ENCODE measurements at regions not wholly inside any gene's neighbourhood (a gene's known extent, or its start where the extent isn't known, plus 50 kb on each side); places are given as distances from the start of the nearest gene placed in this dataset.

- no peak for DNase-seq
These were observed 346.6 kb downstream of the TBC1D4 start for GRCh38 chr13:75135325-75135825.

DNA sequence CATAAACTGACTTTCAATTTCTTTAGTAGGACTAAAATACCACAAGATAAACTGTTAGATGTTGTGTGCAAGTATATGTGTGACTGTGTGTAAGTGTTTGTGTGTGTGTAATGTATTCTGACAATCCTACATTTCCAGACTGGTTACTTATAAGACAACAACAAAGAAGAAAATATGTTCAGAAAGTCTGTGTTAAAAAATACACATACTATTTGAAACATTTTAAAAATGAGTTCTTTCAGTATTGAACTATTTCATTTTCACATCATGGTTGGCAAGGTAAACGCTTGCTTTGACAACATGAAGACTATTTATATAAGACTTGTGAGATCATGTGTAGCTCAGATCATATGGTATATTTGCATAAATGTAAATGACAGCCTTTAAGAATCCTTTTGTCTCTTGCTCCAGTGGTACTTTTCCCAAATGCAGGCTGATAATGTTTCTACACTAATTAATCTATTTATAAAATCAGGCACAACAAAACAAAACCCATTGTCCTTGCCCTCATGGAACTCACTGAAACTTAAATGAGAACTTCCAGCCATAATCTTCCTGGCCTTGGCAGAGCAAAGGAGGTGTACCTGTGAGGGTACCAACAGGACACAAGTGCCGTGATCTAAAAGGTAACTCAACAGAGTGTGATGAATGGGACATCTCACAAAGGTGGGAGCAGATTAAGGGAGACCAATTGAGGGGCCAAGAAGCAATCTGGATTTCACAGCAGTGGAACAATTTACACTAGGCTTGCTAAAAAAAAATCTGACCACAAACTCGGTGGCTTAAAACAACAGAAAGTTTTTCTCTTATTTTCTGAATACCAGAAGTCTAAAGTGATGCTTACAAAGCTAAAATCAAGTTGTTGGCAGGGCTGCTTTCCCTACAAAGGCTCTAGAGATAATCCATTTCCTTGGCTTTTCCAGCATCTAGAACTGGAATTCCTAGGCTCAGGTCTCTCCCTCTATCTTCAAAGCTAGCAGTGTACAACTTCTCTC, 349.0 kb downstream of the TBC1D4 start:
- DNase-seq: no peak

- no peak for DNase-seq
These were observed 352.6 kb downstream of the TBC1D4 start for GRCh38 chr13:75129331-75129730.

DNA sequence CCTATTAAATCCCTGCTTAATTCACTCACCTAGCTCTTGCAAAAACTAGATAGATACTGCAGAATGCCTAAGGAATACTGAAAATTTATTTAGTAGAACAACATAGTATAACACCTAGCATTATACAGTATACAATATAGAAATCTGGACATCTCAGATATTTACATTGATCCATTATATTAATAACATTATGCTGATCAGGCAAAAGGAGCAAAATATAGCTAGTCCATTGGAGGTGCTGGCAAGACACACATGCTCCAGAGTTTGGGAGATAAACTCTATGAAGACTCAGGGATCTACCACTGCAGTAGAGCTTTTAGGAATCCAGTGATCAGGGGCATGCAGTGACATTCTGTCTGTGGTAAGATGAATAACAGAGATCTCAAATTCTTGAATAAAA, 357.6 kb downstream of the TBC1D4 start:
- no peak for DNase-seq

- DNase-seq: no peak
These were observed 358.5 kb downstream of the TBC1D4 start for GRCh38 chr13:75123428-75123827.

DNA sequence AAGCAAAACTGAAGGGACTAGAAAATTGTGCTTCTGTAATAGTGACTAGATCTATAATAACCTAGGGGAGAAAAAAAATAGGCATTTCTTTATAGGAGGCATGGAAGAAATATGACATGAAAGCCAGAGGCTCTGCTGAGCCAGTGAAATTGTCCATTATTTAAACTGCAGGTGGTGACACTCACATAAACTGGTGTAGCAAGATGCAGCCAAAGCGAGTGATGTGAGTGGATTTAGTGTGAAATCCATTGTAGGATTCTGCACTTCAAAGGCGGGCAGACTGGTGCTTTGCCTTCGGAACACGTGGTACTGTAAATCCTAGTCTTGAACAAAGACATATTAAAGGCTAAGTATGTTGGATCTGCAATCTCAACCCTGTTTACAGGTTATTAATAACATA, 361.9 kb downstream of the TBC1D4 start:
- DNase-seq: no peak

DNA sequence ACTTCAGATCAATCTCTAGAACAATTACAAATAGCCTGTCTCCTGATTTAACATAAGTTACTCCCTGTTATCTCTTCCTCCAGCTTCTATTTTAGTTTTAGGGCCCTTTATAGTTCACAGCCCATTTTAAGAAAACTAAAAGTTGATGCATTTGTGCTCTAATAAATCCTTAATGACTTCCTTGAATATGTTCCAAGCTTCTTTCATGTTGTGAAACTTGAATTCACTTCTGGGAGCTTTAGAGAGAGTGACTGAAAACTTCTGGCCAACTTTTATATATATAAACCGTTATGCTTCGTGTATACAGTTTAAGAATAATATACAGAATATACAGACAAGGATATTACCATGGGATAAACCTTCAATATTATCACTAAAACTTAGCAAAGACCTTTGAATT, 366.8 kb downstream of the TBC1D4 start:
- no peak for DNase-seq

DNA sequence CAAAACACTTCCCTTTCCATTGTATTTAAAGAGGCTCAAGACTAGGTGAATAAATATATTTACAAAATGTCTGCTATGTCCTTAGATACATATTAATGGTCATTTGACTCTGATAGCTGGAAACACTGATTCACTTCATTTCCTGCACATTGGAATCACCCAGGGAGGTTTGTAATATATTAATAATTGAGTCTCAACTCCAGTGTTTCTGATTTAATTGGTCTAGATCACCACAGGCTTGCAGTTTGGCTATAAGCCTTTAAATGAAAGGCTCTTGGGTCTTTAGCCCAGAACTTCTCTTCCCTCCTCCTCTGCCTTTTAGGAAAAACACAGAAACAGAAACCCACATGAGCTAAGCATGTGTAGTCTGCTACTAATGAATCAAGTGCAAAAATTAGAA, 378.0 kb downstream of the TBC1D4 start:
- no peak for DNase-seq

DNA sequence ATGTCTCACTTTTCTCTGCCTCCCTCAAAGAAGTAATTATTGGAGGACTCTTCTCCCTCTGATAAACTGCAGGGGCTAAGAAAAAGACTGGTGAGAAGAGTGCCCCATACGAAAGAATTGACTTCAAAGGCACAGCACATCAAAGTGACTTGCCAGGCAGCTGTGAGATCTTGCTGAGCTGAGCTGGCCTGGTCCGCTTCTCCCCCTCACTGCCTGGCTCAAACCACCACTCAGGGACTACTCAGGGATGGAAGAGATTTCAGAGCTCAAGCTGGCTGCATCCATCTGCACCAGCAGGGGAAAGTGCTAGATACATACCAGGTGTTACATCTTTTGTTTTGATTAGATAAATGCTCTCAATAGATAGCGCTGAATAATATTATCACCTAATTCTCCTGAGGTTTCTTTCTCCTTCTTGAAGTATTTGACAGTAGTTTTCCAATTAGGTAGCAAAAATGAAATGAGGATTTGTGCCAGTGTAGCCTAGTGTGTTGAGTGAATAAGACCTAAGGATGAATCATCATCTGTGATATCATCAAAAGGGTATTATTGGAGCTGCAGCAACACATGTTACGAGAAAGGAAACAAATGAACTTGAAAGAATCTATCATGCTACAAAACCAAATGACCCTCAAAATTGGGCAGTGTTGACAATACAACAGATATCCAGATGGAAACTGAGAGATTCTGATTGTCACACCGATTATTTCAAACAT, 379.8 kb downstream of the TBC1D4 start:
- no peak for DNase-seq

DNA sequence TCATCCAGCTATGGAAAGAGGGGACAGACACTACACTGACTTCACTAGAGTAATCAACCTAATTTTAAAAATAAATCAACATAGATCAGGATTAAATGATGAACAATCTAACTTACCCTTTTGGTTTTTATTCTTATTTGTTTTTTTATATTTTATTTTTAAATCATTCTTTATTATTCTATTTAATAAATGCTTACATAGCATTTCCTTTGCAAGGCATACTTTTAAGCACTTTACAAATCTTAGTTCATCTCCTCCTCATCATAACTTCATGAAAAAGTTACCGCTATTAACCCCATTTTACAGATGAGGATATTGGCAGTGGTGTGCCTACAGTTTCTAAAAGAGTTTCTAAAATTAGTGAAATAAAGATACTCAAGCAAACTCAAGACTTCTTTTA, 380.6 kb downstream of the TBC1D4 start:
- DNase-seq: no peak

- DNase-seq: no peak
These were observed 389.8 kb downstream of the TBC1D4 start for GRCh38 chr13:75092143-75092542.

GRCh38 chr13:75091718-75092117, 390.3 kb downstream of the TBC1D4 start:
- DNase-seq: no peak

DNA sequence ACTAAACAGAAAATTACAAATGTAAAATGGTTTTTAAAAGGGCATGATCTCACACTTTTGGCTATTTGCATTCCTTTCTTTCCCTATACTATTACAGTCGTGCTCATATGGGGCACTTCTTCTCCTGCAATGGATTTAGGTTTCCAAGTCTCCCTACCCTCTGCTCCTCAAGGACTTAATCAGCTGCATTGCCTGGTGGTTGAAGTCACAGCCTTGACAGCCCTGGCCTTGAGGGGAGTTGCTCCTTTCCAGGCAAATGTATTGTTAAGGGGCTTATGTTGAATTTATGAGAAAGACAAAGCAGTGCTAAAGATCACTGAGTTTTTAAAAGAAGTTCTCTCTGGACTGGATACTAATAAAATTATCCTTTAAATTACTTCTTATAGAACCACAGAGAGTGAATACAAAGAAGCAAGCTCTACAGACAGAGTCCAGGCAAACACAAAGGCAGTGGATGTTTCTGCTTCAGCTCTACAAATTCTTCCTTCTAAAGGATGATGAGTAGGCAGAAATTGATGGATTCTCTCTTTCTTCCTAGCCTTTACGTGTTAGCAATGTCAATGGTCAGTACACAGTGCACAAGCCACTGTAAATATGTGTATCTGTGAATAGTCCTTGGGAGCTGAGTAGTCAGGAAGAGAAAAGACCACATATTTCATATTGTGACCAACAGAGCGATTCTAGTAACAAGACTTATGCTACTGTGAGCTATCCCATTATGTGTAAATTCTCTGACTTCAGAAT, 390.9 kb downstream of the TBC1D4 start:
- DNase-seq: peak in 1 of 58 donors; percentile 2

DNA sequence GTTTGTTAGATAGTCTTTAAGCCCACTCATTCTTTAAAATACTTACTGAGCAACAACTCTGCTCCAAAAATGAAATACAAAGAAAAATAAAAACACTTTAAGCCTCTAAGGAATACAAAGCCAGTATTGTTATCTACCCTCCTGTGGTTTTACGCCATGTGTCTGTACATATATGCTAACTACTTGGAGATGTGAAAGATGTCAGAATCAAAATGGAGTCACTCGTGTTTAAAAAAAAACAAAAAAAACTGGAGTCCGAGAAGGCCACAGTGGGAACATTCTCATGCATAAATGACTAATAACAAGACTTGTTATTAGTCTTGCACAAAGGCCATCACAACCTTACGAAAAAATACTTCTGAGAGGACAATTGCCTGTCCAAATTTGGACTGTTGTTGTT, 393.1 kb downstream of the TBC1D4 start:
- DNase-seq: no peak

GRCh38 chr13:75079226-75079625, 402.7 kb downstream of the TBC1D4 start:
- no peak for DNase-seq

DNA sequence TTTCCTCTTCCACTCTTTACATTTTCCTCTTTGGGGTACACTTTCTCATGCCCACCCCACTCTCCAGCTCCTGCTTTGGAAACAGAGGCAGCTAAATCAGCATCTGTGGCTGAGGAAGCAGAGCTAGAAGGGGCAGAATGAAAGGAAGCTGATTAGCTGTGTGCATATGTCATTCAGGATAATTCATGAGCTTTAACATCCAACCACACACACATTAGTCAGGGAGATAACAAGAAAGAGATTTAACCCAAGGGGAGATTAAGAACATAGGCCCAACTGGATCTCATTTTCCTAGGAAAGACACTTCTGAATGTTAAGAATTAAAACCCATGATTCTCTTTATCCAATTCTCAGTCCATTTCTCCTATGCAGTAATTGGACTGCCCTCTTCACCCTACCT, 405.5 kb downstream of the TBC1D4 start:
- no peak for DNase-seq

- DNase-seq: no peak
These were observed 408.2 kb downstream of the TBC1D4 start for GRCh38 chr13:75073786-75074185.

GRCh38 chr13:75072891-75073290, 409.1 kb downstream of the TBC1D4 start:
- DNase-seq: no peak

GRCh38 chr13:75072368-75072767, 409.6 kb downstream of the TBC1D4 start:
- DNase-seq: no peak

GRCh38 chr13:75071796-75072195, 410.2 kb downstream of the TBC1D4 start:
- no peak for DNase-seq

DNA sequence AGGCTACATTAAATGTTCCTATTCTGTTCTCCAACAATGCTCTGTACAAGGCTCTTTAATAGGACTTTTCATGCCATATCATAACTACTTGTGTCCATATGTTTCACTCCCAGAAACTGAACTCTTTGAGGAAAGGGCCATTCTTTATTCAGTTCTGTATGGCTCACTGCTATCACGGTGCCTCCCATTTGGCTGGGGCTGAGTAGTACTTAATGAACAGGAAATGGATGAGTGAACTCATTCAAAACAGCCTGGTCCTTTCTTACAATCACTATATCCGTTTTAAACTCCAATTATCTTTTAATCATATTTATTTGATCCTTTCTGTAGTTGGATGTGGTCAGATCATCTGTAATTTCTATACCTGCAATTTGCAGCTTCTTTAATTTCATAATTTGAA, 410.6 kb downstream of the TBC1D4 start:
- no peak for DNase-seq

GRCh38 chr13:75061909-75062308, 420.1 kb downstream of the TBC1D4 start:
- no peak for DNase-seq
